K562 (cell line): ENCODE measurements at regions not wholly inside any gene's neighbourhood (a gene's known extent, or its start where the extent isn't known, plus 50 kb on each side); places are given as distances from the start of the nearest gene placed in this dataset.

Source experiments
- ATAC-seq: fragments of 200-7000 bp; cut with Tn5 transposase; 3 replicates; pipeline ENCODE4 v1.9.1; 2020; ENCODE audit warnings: moderate library complexity
- BruUV-seq: library from RNA; stranded (reverse); fragments of 400-500 nt; replicated peaks from 2 replicates; lab custom pipeline; 2021; lab: Mats Ljungman, UMichigan
- CTCF ChIA-PET: fragments of 300-600 bp; formaldehyde crosslinking; extraction: SDS; loops from one replicate; lab custom pipeline; 2021; ENCODE audit warnings: low intra/inter-chr PET ratio; lab: Yijun Ruan, JAX
- POLR2A ChIA-PET: fragments of 300-600, 350-650 bp; sonication (Branson Sonifier 250); formaldehyde crosslinking; extraction: SDS; loops from one replicate; lab custom pipeline; 2021; ENCODE audit warnings: antibody characterized with exemption, inconsistent platforms; lab: Yijun Ruan, JAX
- DNase-seq, 4 experiments: peaks; one replicate each; pipeline versions ENCODE4 v3.0.0 to v3.0.0-alpha.2; 2011 to 2018; ENCODE audit warnings: low spot score in 3 of 4, mixed read lengths in 3 of 4; ENCODE audit errors: extremely low read depth in 1 of 4
- FAIRE-seq: peaks from 2 replicates; lab custom pipeline; 2011; peaks lifted over from hg19 to GRCh38; lab: Jason Lieb, UNC
- H2AFZ ChIP-seq: 2 replicates; pipeline ENCODE4 v1.6.0; 2011; ENCODE audit warnings: low read depth, low read length, control low read depth, inconsistent platforms
- H3K27ac ChIP-seq: fragments of 200-600 bp; 3 replicates; pipeline ENCODE4 v1.8.0; 2011; ENCODE audit warnings: low read depth, mild to moderate bottlenecking, control low read depth, inconsistent platforms, low read length, moderate library complexity, mixed read lengths; ENCODE audit errors: extremely low read depth
- H3K27me3 ChIP-seq, 2 experiments: fragments of 300-600 bp in 1 of 2; 2 replicates in 1 of 2; 3 replicates in 1 of 2; pipeline versions ENCODE4 v1.6.0 to v1.8.0; 2011; ENCODE audit warnings: inconsistent platforms in 2 of 2, low read length in 2 of 2, mild to moderate bottlenecking in 1 of 2, mixed read lengths in 1 of 2, moderate library complexity in 1 of 2; ENCODE audit not compliant: control insufficient read depth in 2 of 2, insufficient read depth in 2 of 2
- H3K36me3 ChIP-seq: fragments of 300-600 bp; 3 replicates; pipeline ENCODE4 v1.8.0; 2011; ENCODE audit warnings: mild to moderate bottlenecking, low read length, inconsistent platforms; ENCODE audit not compliant: control insufficient read depth, insufficient read depth
- H3K4me1 ChIP-seq, 2 experiments: fragments of 200-600 bp in 1 of 2; replicated peaks in 1 of 2; 2 replicates in 1 of 2; 3 replicates in 1 of 2; pipeline versions ENCODE4 v1.5.1 to v1.8.0; 2011; ENCODE audit warnings: inconsistent platforms in 2 of 2, low read length in 2 of 2, mild to moderate bottlenecking in 1 of 2, mixed read lengths in 1 of 2, moderate library complexity in 1 of 2; ENCODE audit not compliant: control insufficient read depth in 2 of 2, insufficient read depth in 2 of 2
- H3K4me2 ChIP-seq: 2 replicates; pipeline ENCODE4 v1.6.1; 2011; ENCODE audit warnings: low read length, control low read depth, inconsistent platforms, mixed read lengths; ENCODE audit not compliant: insufficient read depth
- H3K4me3 ChIP-seq: fragments of 200-600 bp; sonication (generic), shearing (Covaris generic); 2 replicates; pipeline ENCODE4 v1.5.1; 2016; ENCODE audit warnings: control low read depth, inconsistent platforms
- H3K79me2 ChIP-seq: fragments of 200-600 bp; 3 replicates; pipeline ENCODE4 v1.8.0; 2011; ENCODE audit warnings: low read length, inconsistent platforms; ENCODE audit not compliant: control insufficient read depth, insufficient read depth
- H3K9ac ChIP-seq, 2 experiments: 2 replicates each; pipeline versions ENCODE4 v1.6.0 to v1.6.1; 2011; ENCODE audit warnings: low read depth in 2 of 2, low read length in 2 of 2, control low read depth in 1 of 2, inconsistent platforms in 1 of 2, mild to moderate bottlenecking in 1 of 2, mixed read lengths in 1 of 2; ENCODE audit not compliant: insufficient read depth in 1 of 2
- H3K9me1 ChIP-seq: one replicate; pipeline ENCODE4 v1.6.0; 2011; ENCODE audit warnings: inconsistent platforms, mild to moderate bottlenecking, low read length, moderate library complexity; ENCODE audit not compliant: control insufficient read depth, insufficient read depth
- H3K9me3 ChIP-seq: replicated peaks from 2 replicates; pipeline ENCODE4 v1.5.1; 2011; ENCODE audit warnings: low read depth, low read length, inconsistent platforms; ENCODE audit not compliant: control insufficient read depth, insufficient read depth
- H4K20me1 ChIP-seq: replicated peaks from 2 replicates; pipeline ENCODE4 v1.6.1; 2011; ENCODE audit warnings: low read length, inconsistent platforms, mixed read lengths; ENCODE audit not compliant: control insufficient read depth, insufficient read depth
- AFF4 ChIP-seq: sonication (generic); formaldehyde crosslinking; IDR thresholded peaks from 2 replicates; pipeline ENCODE4 v1.8.0; 2023; ENCODE audit warnings: mild to moderate bottlenecking, missing genetic modification reagents
- BCOR ChIP-seq: fragments of 450-650 bp; IDR thresholded peaks from 2 replicates; pipeline ENCODE4 v1.6.1; 2016
- ETS1 ChIP-seq: conservative IDR thresholded peaks from 2 replicates; pipeline ENCODE4 v1.6.1; 2011; ENCODE audit warnings: low read depth, mild to moderate bottlenecking, low read length; ENCODE audit not compliant: control insufficient read depth
- FOXP1 ChIP-seq: sonication (generic); formaldehyde crosslinking; IDR thresholded peaks from 2 replicates; pipeline ENCODE4 v1.8.0; 2022; ENCODE audit warnings: mild to moderate bottlenecking, missing genetic modification reagents
- MLX ChIP-seq, 2 experiments: fragments of 450-650 bp in 1 of 2; sonication (generic) in 1 of 2; formaldehyde crosslinking; conservative IDR thresholded peaks; 2 replicates each; pipeline versions ENCODE4 v1.4.0 to v1.8.1; 2020 to 2022; ENCODE audit warnings: mild to moderate bottlenecking in 1 of 2, missing genetic modification reagents in 1 of 2
- PRPF4 ChIP-seq: fragments of 200-400 bp; formaldehyde crosslinking; IDR thresholded peaks from one replicate; pipeline ENCODE4 v1.6.1; 2017; ENCODE audit warnings: low read length, low read depth, mild to moderate bottlenecking; ENCODE audit not compliant: insufficient read depth, poor library complexity, severe bottlenecking
- RBM39 ChIP-seq: fragments of 200-400 bp; formaldehyde crosslinking; optimal IDR thresholded peaks from 2 replicates; pipeline ENCODE3; 2018; ENCODE audit warnings: low read depth, low read length
- SMARCC2 ChIP-seq: fragments of 450-650 bp; IDR thresholded peaks from 2 replicates; pipeline ENCODE4 v1.6.1; 2017; ENCODE audit warnings: antibody characterized with exemption, moderate library complexity, mild to moderate bottlenecking, low read depth
- THRAP3 ChIP-seq: fragments of 450-650 bp; IDR thresholded peaks from 2 replicates; pipeline ENCODE4 v1.6.1; 2016; ENCODE audit warnings: mild to moderate bottlenecking, inconsistent platforms, borderline replicate concordance
- WHSC1 ChIP-seq: IDR thresholded peaks from one replicate; pipeline ENCODE4 v1.6.1; 2012; ENCODE audit warnings: low read length, control low read depth, inconsistent platforms
- ZBTB12 ChIP-seq: fragments of 250-450 bp; sonication (Bioruptor Pico); IDR thresholded peaks from 2 replicates; pipeline ENCODE4 v1.4.0; 2020
- ZBTB8A ChIP-seq: fragments of 450-650 bp; IDR thresholded peaks from 2 replicates; pipeline ENCODE4 v1.6.1; 2018; ENCODE audit warnings: mild to moderate bottlenecking, moderate library complexity; ENCODE audit not compliant: partially characterized antibody
- ZNF586 ChIP-seq: fragments of 450-650 bp; formaldehyde crosslinking; conservative IDR thresholded peaks from 2 replicates; pipeline ENCODE4 v1.4.0; 2020; ENCODE audit warnings: mild to moderate bottlenecking, moderate library complexity
- WGBS: fragments of 100-300 bp; shearing (Covaris generic); methylation state at CpG from one replicate; pipeline ENCODE4 v1.1.6; 2016; ENCODE audit warnings: low coverage, mixed read lengths; ENCODE audit not compliant: insufficient coverage; ENCODE audit errors: missing lambda C conversion rate; 5-methylcytosine and 5-hydroxymethylcytosine counted together
- in situ Hi-C: fragments of 300-500 bp; cut with MboI; formaldehyde crosslinking; loops from 4 replicates; pipeline ENCODE4 v1.15.0; 2018; ENCODE audit warnings: inconsistent platforms, mixed read lengths
- intact Hi-C: fragments of 100-400 bp; cut with micrococcal nuclease; formaldehyde crosslinking; loops from 2 replicates; pipeline ENCODE4 v1.14.2; 2022

GRCh38 chr6:90449311-90449710 lies 137.6 kb downstream of the MAP3K7 start (continued):
- TF ChIP-seq RBM39, result no peak
- no peak for TF ChIP-seq ZBTB12 (CRISPR knock-in tag)
- no peak for TF ChIP-seq ZBTB8A
- TF ChIP-seq SMARCC2, result no peak
- TF ChIP-seq, all 486 proteins: peak for 0

- intact Hi-C loops, result no loop called here
Measured at GRCh38 chr6:90448836-90449235, 138.0 kb downstream of the MAP3K7 start.

More at GRCh38 chr6:90448836-90449235, 138.0 kb downstream of the MAP3K7 start:
- BruUV-seq, result no TSS peak
- ATAC-seq (no peak), DNase-seq (no peak), FAIRE-seq (no peak)
- no peak overlapping the region for H3K9ac ChIP-seq
- POLR2A ChIA-PET, result no interaction called here
- no peak overlapping the region for H3K4me3 ChIP-seq
- in situ Hi-C loops, result no loop called here
- no peak overlapping the region for H3K4me2 ChIP-seq
- H3K4me1 ChIP-seq, result no peaks in the 10 kb centered on the region
- WGBS, result 44% methylated on average over 5 of the region's 5 CpGs
- H2AFZ ChIP-seq, result no peak overlapping the region
- H3K9me3 ChIP-seq, result no peaks in the 10 kb centered on the region
- no peaks in the 10 kb centered on the region for H3K27me3 ChIP-seq
- no peak overlapping the region for H3K27ac ChIP-seq
- no peak for TF ChIP-seq ZNF586 (CRISPR knock-in tag)
- no peak for TF ChIP-seq AFF4 (CRISPR knock-in tag)
- TF ChIP-seq MLX (CRISPR knock-in tag; conservative IDR thresholded peaks at IDR 0.05), result no peak
- TF ChIP-seq ETS1, result no peak
- no peak for TF ChIP-seq PRPF4
- no peak for TF ChIP-seq THRAP3
- no peak for TF ChIP-seq FOXP1 (CRISPR knock-in tag)
- no peak for TF ChIP-seq WHSC1
- TF ChIP-seq BCOR, result no peak
- TF ChIP-seq, all 486 proteins: peak for 0
- Histone ChIP-seq H3K9me1 (no peaks in the 10 kb centered on the region), H3K36me3 (no peaks in the 10 kb centered on the region), H3K79me2 (no peaks in the 10 kb centered on the region), H4K20me1 (no peaks in the 10 kb centered on the region)
- CTCF ChIA-PET, result no interaction called here
